Stomach (tissue), 4 donors: ENCODE measurements at regions not wholly inside any gene's neighbourhood (a gene's known extent, or its start where the extent isn't known, plus 50 kb on each side); places are given as distances from the start of the nearest gene placed in this dataset.

Source experiments
- CTCF ChIP-seq, 7 experiments: fragments of 450-650 bp in 4 of 7; fragments of 200-600 bp in 3 of 7; sonication (generic) in 3 of 7; IDR thresholded peaks; one replicate each; pipeline ENCODE4 v1.5.1; 2016 to 2019; ENCODE audit warnings: antibody characterized with exemption in 7 of 7, control low read depth in 2 of 7, mild to moderate bottlenecking in 1 of 7
- EP300 ChIP-seq: sonication (generic); formaldehyde crosslinking; IDR thresholded peaks from one replicate; pipeline ENCODE4 v1.6.1; 2017; ENCODE audit warnings: antibody characterized with exemption

DNA sequence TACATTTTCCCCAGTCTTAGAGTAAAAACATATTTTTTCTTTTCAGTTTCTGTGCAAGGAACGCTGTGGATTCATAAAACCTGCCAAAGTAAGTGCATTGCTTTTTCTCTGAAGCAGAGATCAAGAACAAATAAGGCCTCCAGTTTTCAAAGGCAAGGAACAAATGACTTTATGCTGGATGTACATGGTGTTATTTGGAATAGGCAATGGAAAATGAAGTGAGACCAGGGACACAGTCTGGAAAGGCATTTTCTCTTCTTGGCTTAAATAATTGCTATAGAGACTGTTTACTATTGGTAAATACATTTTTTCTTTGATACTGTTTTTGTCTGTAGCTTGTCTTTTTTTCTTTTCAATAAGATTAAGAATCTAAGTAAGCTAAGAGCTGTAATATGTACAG is 725.9 kb upstream of the MDGA2 start:
- TF ChIP-seq CTCF (IDR thresholded peaks at IDR 0.05) (no peak), EP300 (no peak)
